IPS-20b (cell line): ENCODE measurements at regions not wholly inside any gene's neighbourhood (a gene's known extent, or its start where the extent isn't known, plus 50 kb on each side); places are given as distances from the start of the nearest gene placed in this dataset.
"Not testable (repeated sequence)": the region's sequence is repeated elsewhere in the genome, so short reads cannot be mapped to it uniquely, and the experiment has no call there.

Source experiments
- H3K27ac ChIP-seq: one replicate; pipeline ENCODE4 v1.5.1; 2013; ENCODE audit warnings: low read length
- H3K27me3 ChIP-seq: 2 replicates; pipeline ENCODE4 v1.6.1; 2013; ENCODE audit warnings: mild to moderate bottlenecking, low read length, inconsistent platforms; ENCODE audit not compliant: insufficient read depth
- H3K36me3 ChIP-seq: 2 replicates; pipeline ENCODE4 v1.6.1; 2013; ENCODE audit warnings: low read depth, mild to moderate bottlenecking, inconsistent platforms, low read length, moderate library complexity; ENCODE audit not compliant: insufficient read depth
- H3K4me1 ChIP-seq: 2 replicates; pipeline ENCODE4 v1.6.1; 2013; ENCODE audit warnings: mild to moderate bottlenecking, control low read depth, inconsistent platforms, low read length, moderate library complexity; ENCODE audit not compliant: insufficient read depth
- H3K4me3 ChIP-seq: 2 replicates; pipeline ENCODE4 v1.5.1; 2013; ENCODE audit warnings: mild to moderate bottlenecking, low read length, inconsistent platforms
- H3K9ac ChIP-seq: 2 replicates; pipeline ENCODE4 v1.6.1; 2013; ENCODE audit warnings: low read depth, mild to moderate bottlenecking, inconsistent platforms, low read length, moderate library complexity
- H3K9me3 ChIP-seq: 2 replicates; pipeline ENCODE4 v1.6.1; 2013; ENCODE audit warnings: mild to moderate bottlenecking, low read depth, low read length, inconsistent platforms; ENCODE audit not compliant: insufficient read depth

- H3K4me3 ChIP-seq, H3K4me1 ChIP-seq, H3K27ac ChIP-seq, H3K9me3 ChIP-seq, H3K27me3 ChIP-seq, H3K9ac ChIP-seq, H3K36me3 ChIP-seq: not testable (repeated sequence)
Measured at GRCh38 chr4:102397056-102397455, 51.8 kb upstream of the SLC39A8 start.

DNA sequence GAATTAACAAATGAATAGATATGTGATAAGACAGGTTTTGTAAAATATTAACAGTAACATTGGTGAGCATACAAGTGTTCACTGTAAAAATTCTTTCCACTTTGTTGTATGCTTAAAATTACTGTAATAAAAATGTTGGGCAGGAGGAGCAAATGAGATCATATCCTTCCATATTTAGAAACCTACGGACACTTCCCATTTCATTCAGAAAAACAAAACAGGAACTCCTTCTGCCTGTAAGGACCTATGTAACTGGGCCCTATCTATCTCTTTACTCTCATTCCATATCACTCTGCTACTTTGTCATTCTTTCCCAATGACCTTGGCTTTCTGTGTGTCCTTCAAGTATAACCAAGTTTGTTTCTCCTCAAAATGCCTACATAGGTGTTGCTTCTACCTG lies 53.7 kb upstream of the SLC39A8 start:
- Histone ChIP-seq H3K36me3 (no peaks in the 10 kb centered on the region), H3K27ac (no peak overlapping the region), H3K27me3 (no peaks in the 10 kb centered on the region), H3K9ac (no peak overlapping the region), H3K9me3 (no peaks in the 10 kb centered on the region), H3K4me1 (no peaks in the 10 kb centered on the region), H3K4me3 (no peak overlapping the region)

DNA sequence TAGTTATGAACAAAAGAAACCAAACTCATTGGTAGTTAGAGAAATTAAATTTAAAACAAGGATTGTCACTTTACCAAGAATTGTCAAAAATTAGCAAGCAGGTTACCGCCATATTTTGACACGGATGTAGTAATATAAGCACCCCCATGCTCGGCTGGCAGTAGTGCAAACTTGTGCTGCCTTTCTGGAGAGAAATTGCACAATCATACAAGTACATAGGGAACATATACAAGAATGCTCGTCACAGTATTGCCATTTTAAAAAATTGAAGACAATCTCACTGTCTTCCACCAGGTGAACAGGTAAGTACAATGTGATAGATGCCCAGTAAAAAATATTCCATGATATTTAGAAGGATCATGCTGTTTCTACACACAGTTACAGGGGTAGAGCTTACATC lies 55.6 kb upstream of the SLC39A8 start:
- Histone ChIP-seq H3K4me3 (no peak overlapping the region), H3K27me3 (no peaks in the 10 kb centered on the region), H3K4me1 (no peaks in the 10 kb centered on the region), H3K36me3 (no peaks in the 10 kb centered on the region), H3K27ac (no peak overlapping the region), H3K9me3 (no peaks in the 10 kb centered on the region), H3K9ac (no peak overlapping the region)

GRCh38 chr4:102402223-102402622 lies 56.9 kb upstream of the SLC39A8 start:
- Histone ChIP-seq H3K9ac (no peak overlapping the region), H3K4me1 (no peaks in the 10 kb centered on the region), H3K27me3 (no peaks in the 10 kb centered on the region), H3K9me3 (no peaks in the 10 kb centered on the region), H3K27ac (no peak overlapping the region), H3K36me3 (no peaks in the 10 kb centered on the region), H3K4me3 (no peak overlapping the region)

DNA sequence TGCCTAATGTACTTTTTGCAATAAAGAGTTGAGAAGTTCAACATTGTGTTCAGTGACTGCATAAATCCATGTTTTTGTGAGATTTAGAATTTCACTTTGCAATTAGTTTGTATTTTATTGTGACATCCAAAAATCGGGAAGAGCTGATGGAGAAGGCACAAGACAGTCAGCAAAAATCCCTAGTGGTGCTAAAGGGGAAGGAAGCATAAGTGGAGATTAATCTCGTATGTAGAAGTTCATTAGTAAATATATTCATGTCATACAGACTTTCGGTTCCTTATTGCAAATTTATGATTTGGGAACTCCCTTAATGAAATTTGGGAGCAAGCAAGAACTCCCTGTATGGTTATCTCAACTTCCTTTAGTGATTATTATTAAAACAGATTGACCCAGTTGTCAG lies 57.8 kb upstream of the SLC39A8 start:
- H3K4me3 ChIP-seq = no peak overlapping the region
- H3K27me3 ChIP-seq = no peaks in the 10 kb centered on the region
- no peak overlapping the region for H3K9ac ChIP-seq
- no peaks in the 10 kb centered on the region for H3K9me3 ChIP-seq
- H3K4me1 ChIP-seq = no peaks in the 10 kb centered on the region
- H3K36me3 ChIP-seq = no peaks in the 10 kb centered on the region
- no peak overlapping the region for H3K27ac ChIP-seq

DNA sequence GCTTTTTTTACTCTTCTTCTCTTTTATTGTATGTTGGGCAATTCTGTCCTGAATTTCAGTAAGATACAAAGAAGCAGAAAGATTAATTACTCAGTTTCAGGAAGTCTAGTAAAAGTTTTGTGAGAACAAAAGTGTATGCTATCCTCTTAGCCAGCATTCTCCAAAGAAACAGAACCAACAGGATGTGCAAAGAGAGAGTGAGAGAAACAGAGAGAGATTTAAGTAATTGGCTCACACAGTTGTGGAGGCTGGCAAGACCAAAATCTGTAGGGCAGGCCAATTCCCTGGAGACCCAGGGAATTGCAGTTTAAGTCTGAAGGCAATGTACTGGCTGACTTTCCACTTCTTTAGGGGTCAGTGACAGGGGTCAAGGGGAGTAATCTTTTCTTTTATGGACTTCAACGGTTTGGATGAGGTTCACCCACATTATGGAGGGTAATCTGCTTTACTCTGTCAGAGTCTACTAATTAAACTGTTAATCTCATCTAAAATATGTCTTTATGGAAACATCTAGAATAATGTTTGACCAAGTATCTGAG lies 59.2 kb upstream of the SLC39A8 start:
- H3K4me1 ChIP-seq = no peaks in the 10 kb centered on the region
- H3K9ac ChIP-seq = no peak overlapping the region
- H3K4me3 ChIP-seq = no peak overlapping the region
- H3K27me3 ChIP-seq = no peaks in the 10 kb centered on the region
- no peak overlapping the region for H3K27ac ChIP-seq
- no peaks in the 10 kb centered on the region for H3K9me3 ChIP-seq
- no peaks in the 10 kb centered on the region for H3K36me3 ChIP-seq

DNA sequence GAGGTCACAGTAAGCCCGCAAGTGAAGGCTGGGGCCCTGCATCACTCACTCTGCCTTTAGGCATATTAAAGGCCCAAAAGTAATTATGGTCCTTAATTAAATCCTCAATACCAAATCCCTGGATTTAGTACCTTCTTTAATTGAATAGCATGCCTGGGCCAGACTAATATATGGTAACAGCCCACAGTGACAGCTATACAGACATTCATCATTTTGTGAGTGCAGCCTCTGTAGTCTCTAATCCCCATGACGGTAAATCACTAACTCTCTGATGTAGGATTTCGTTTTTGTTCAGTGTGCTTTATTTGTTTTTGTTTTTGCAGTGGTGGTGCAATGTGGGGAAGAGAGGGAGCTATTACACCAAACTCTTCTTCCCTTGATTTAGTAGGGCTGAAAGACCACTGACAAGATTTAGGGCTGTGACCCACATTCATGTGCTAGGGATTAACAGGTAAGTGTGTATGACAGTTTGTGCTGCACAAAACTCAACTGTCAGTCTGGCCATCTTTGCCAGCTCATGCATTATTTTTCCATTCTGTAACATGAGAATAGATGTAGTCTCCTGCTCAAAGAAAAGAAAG lies 60.6 kb upstream of the SLC39A8 start:
- Histone ChIP-seq H3K4me3 (no peak overlapping the region), H3K27ac (no peak overlapping the region), H3K36me3 (no peaks in the 10 kb centered on the region), H3K9me3 (no peaks in the 10 kb centered on the region), H3K27me3 (no peaks in the 10 kb centered on the region), H3K4me1 (no peaks in the 10 kb centered on the region), H3K9ac (no peak overlapping the region)

DNA sequence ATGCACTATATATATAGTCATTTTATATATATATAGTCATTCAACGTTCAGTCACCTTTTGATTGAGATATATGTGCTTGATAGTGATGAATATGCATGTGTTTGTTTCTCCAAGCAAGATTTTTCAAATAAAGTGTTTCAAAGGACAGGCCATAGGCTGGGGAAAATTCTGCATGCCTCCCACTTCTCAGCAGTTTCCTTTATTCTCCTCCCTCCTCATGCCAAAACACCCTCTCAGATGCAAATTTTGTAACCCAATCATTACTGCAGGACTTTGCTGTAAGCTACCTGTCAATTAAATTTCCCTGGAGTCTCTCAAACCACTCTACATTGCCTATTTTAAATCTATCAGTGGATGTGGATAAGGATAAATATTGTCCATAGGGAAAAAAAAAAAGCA lies 65.6 kb upstream of the SLC39A8 start:
- H3K9me3 ChIP-seq = not testable (repeated sequence)

DNA sequence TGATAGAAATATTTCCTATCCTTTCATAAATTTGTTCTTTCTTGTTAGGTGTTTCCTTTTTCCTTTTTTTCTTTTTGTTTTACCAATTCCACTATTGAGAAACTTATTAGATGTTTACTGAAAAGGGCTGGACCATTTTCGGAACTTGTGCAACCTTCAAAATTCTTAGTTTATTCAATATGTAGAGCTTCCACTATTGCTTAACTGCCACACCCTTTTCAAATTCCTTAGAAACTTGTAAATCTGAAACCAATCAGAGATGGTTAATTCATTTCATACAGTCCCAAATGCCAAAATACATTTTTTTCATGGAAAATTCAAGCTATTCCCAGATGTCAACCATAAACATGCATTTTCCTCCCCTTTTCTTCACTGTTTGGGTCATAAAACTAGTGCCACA lies 66.1 kb upstream of the SLC39A8 start:
- no peaks in the 10 kb centered on the region for H3K4me1 ChIP-seq
- no peak overlapping the region for H3K9ac ChIP-seq
- no peak overlapping the region for H3K27ac ChIP-seq
- no peaks in the 10 kb centered on the region for H3K27me3 ChIP-seq
- H3K9me3 ChIP-seq = no peaks in the 10 kb centered on the region
- no peak overlapping the region for H3K4me3 ChIP-seq
- no peaks in the 10 kb centered on the region for H3K36me3 ChIP-seq

More for the DNA sequence above, 65.6 kb upstream of the SLC39A8 start:
- not testable (repeated sequence) for H3K27ac ChIP-seq, H3K27me3 ChIP-seq, H3K4me1 ChIP-seq, H3K36me3 ChIP-seq, H3K4me3 ChIP-seq, H3K9ac ChIP-seq

- no peak overlapping the region for H3K9ac ChIP-seq
- no peak overlapping the region for H3K27ac ChIP-seq
- no peaks in the 10 kb centered on the region for H3K4me1 ChIP-seq
- H3K9me3 ChIP-seq = no peaks in the 10 kb centered on the region
- H3K36me3 ChIP-seq = no peaks in the 10 kb centered on the region
- no peaks in the 10 kb centered on the region for H3K27me3 ChIP-seq
- no peak overlapping the region for H3K4me3 ChIP-seq
Measured at GRCh38 chr4:102416765-102417164, 71.5 kb upstream of the SLC39A8 start.

DNA sequence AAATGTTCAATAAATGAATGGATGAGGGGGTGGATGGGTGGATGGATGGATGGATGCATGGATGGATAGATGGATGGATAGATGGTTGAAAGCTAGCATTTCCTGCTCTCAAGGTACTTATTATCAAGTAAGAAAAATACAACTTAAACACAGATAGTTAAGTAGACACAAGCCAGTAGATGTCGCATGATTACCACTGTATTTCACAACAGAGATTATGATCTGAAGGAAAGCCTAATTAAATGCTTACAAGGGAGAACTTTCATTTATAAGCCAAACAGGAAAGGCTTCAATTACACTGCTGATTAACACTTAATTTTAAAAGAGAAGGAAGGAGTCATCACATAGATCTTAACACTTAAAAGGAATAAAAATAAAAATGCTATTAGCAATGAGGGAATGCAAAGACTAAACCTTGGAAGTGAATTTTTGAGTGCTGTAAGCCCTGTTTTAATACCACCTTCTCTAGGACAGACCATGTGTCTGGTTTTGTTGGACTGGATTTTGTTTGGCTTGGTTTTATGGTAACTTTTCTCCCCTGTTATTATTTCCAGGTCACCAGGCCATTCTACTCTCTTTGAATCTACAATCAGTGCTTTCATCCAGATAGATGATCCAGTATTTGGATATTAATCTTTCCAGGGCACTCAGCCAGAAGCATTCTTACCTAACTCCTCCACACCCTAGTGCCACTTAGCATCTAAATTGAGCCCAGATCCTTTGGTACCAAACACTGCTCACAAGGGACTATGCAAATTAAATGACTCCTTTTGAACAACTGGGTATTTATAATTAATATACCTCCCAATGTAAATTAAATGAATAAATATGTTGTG lies 75.5 kb upstream of the SLC39A8 start:
- no peaks in the 10 kb centered on the region for H3K36me3 ChIP-seq
- H3K9me3 ChIP-seq = no peaks in the 10 kb centered on the region
- H3K27ac ChIP-seq = no peak overlapping the region
- no peaks in the 10 kb centered on the region for H3K4me1 ChIP-seq
- no peak overlapping the region for H3K4me3 ChIP-seq
- no peaks in the 10 kb centered on the region for H3K27me3 ChIP-seq
- H3K9ac ChIP-seq = no peak overlapping the region

- H3K4me1 ChIP-seq = no peaks in the 10 kb centered on the region
Measured at GRCh38 chr4:102422843-102423242, 77.6 kb upstream of the SLC39A8 start.

More at GRCh38 chr4:102422843-102423242, 77.6 kb upstream of the SLC39A8 start:
- no peak overlapping the region for H3K9ac ChIP-seq
- no peak overlapping the region for H3K27ac ChIP-seq
- no peak overlapping the region for H3K4me3 ChIP-seq
- no peaks in the 10 kb centered on the region for H3K36me3 ChIP-seq
- H3K9me3 ChIP-seq = no peaks in the 10 kb centered on the region
- H3K27me3 ChIP-seq = no peaks in the 10 kb centered on the region
